Lung (tissue), 11 donors: ENCODE measurements at regions not wholly inside any gene's neighbourhood (a gene's known extent, or its start where the extent isn't known, plus 50 kb on each side); places are given as distances from the start of the nearest gene placed in this dataset.
"Not testable (repeated sequence)": the region's sequence is repeated elsewhere in the genome, so short reads cannot be mapped to it uniquely, and the experiment has no call there.

ENCODE experiments used
- ATAC-seq: fragments of 200-7000 bp; cut with Tn5 transposase; one replicate; pipeline ENCODE4 v1.9.1; 2020; ENCODE audit warnings: moderate number of reproducible peaks; ENCODE audit not compliant: insufficient read depth, low FRiP score
- DNase-seq, 3 donors: peaks; one replicate each; pipeline ENCODE4 v3.0.0-alpha.2; 2013 to 2017
- H3K27ac ChIP-seq, 2 donors: one replicate each; pipeline ENCODE4 v1.5.1; 2013; ENCODE audit warnings: mild to moderate bottlenecking in 2 of 2, moderate library complexity in 2 of 2, control low read depth in 1 of 2, inconsistent platforms in 1 of 2, low read depth in 1 of 2, low read length in 1 of 2
- H3K27me3 ChIP-seq, 3 donors: one replicate each; pipeline ENCODE4 v1.5.1; 2013; ENCODE audit warnings: low read length in 2 of 3; ENCODE audit not compliant: control insufficient read depth in 3 of 3, insufficient read depth in 3 of 3
- H3K36me3 ChIP-seq, 4 donors: one replicate each; pipeline ENCODE4 v1.5.1; 2013; ENCODE audit warnings: low read length in 4 of 4, mild to moderate bottlenecking in 1 of 4, moderate library complexity in 1 of 4; ENCODE audit not compliant: control insufficient read depth in 4 of 4, insufficient read depth in 4 of 4
- H3K4me1 ChIP-seq, 5 donors: one replicate each; pipeline ENCODE4 v1.5.1; 2013; ENCODE audit warnings: low read length in 5 of 5, mild to moderate bottlenecking in 2 of 5, moderate library complexity in 1 of 5; ENCODE audit not compliant: control insufficient read depth in 5 of 5, insufficient read depth in 5 of 5
- H3K4me3 ChIP-seq: one replicate; pipeline ENCODE4 v1.5.1; 2013; ENCODE audit warnings: mild to moderate bottlenecking, control low read depth, moderate library complexity
- H3K9ac ChIP-seq, 2 donors: one replicate each; pipeline ENCODE4 v1.5.1; 2013; ENCODE audit warnings: low read length in 2 of 2, control low read depth in 1 of 2; ENCODE audit not compliant: insufficient read depth in 1 of 2
- H3K9me3 ChIP-seq, 4 donors: one replicate each; pipeline ENCODE4 v1.5.1; 2013; ENCODE audit warnings: low read length in 3 of 4, mild to moderate bottlenecking in 1 of 4, moderate library complexity in 1 of 4; ENCODE audit not compliant: control insufficient read depth in 4 of 4, insufficient read depth in 3 of 4
- WGBS, 2 donors: extraction: QIAGEN DNeasy Blood & Tissue Kit; methylation state at CpG; one replicate each; pipeline ENCODE4 v1.1.7; 2013; 5-methylcytosine and 5-hydroxymethylcytosine counted together
- TF ChIP-seq, protein P1 (sequence below): IDR thresholded peaks from 2 replicates; pipeline ENCODE4 v1.5.1; 2012; ENCODE audit warnings: mild to moderate bottlenecking; ENCODE audit errors: control extremely low read depth, extremely low read depth
- donor health status: control.
- donor health status: control.
- donor health status: Bipolar disorder and iron deficiency.
- donor health status: healthy.
- donor health status: DM: yes; HTN: yes; CAD: no.

GRCh38 chr11:109967136-109967535 lies 126.1 kb upstream of the ZC3H12C start:
- not testable (repeated sequence) for H3K4me3 ChIP-seq, ATAC-seq, H3K27ac ChIP-seq, H3K9ac ChIP-seq, H3K9me3 ChIP-seq, DNase-seq, H3K27me3 ChIP-seq, H3K36me3 ChIP-seq, H3K4me1 ChIP-seq
- WGBS, 2 donors, result 54 to 61% methylated on average over 1 of the region's 1 CpG

GRCh38 chr11:109968299-109968698 lies 124.9 kb upstream of the ZC3H12C start:
- 93 to 97% methylated on average over 3 of the region's 3 CpGs for WGBS, 2 donors

DNA sequence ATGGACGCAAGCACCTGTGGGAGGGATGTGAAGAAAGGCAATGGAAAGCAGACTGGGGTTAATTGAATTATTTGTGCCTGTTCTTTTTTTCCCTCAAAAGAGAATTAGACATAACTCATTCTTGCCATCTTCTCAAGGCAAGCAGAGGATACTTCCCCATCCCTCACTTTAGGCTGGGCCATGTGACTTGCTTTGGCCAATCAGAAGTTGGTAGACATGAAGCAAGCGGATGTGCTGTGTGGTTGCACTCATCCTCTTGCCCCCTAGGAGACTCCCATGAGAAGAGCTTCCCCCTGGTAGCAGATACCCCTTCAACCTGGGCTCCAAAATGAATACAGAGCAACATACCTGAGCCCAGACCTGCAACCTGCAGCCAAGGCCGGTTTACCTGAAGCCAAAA lies 124.4 kb upstream of the ZC3H12C start:
- ATAC-seq, result no peak
- TF ChIP-seq, protein P1, sequence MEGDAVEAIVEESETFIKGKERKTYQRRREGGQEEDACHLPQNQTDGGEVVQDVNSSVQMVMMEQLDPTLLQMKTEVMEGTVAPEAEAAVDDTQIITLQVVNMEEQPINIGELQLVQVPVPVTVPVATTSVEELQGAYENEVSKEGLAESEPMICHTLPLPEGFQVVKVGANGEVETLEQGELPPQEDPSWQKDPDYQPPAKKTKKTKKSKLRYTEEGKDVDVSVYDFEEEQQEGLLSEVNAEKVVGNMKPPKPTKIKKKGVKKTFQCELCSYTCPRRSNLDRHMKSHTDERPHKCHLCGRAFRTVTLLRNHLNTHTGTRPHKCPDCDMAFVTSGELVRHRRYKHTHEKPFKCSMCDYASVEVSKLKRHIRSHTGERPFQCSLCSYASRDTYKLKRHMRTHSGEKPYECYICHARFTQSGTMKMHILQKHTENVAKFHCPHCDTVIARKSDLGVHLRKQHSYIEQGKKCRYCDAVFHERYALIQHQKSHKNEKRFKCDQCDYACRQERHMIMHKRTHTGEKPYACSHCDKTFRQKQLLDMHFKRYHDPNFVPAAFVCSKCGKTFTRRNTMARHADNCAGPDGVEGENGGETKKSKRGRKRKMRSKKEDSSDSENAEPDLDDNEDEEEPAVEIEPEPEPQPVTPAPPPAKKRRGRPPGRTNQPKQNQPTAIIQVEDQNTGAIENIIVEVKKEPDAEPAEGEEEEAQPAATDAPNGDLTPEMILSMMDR, result no peak
- H3K4me1 ChIP-seq, result peaks cover 0 to 10% (median 4%) of the 10 kb centered on the region in 5 donors
- DNase-seq, result no peak
- no peaks in the 10 kb centered on the region for H3K27me3 ChIP-seq
- H3K9ac ChIP-seq, result no peak overlapping the region
- no peak overlapping the region for H3K27ac ChIP-seq
- no peaks in the 10 kb centered on the region for H3K9me3 ChIP-seq
- WGBS, 2 donors, result 97% methylated on average over 3 of the region's 3 CpGs
- H3K4me3 ChIP-seq, result no peak overlapping the region
- no peaks in the 10 kb centered on the region for H3K36me3 ChIP-seq

More at GRCh38 chr11:109968299-109968698, 124.9 kb upstream of the ZC3H12C start:
- peaks cover 0 to 10% (median 4%) of the 10 kb centered on the region in 5 donors for H3K4me1 ChIP-seq
- no peak overlapping the region for H3K4me3 ChIP-seq
- H3K27me3 ChIP-seq, result no peaks in the 10 kb centered on the region
- no peak overlapping the region for H3K27ac ChIP-seq
- H3K9ac ChIP-seq, result no peak overlapping the region
- H3K36me3 ChIP-seq, result no peaks in the 10 kb centered on the region
- DNase-seq, result no peak
- TF ChIP-seq, protein P1, result no peak
- no peak for ATAC-seq
- H3K9me3 ChIP-seq, result no peaks in the 10 kb centered on the region

GRCh38 chr11:109970516-109971183 lies 122.5 kb upstream of the ZC3H12C start:
- no peak for ATAC-seq
- no peak overlapping the region for H3K27ac ChIP-seq
- H3K9ac ChIP-seq, result no peak overlapping the region
- no peaks in the 10 kb centered on the region for H3K27me3 ChIP-seq
- no peak for DNase-seq
- no peaks in the 10 kb centered on the region for H3K9me3 ChIP-seq
- H3K4me3 ChIP-seq, result no peak overlapping the region
- TF ChIP-seq, protein P1, result no peak
- peaks cover 0 to 10% (median 4%) of the 10 kb centered on the region in 5 donors for H3K4me1 ChIP-seq
- WGBS, 2 donors, result 59 to 72% methylated on average over 9 of the region's 9 CpGs
- no peaks in the 10 kb centered on the region for H3K36me3 ChIP-seq
